Activated CD4-positive, alpha-beta T cell treated with anti-CD3 and anti-CD28 coated beads, Interleukin-10, Interleukin-2, amounts not matched to agents 100 ng/mL and 50 ng/mL, durations not matched to agents 16 hours and 8 hours (primary cell): ENCODE measurements at regions not wholly inside any gene's neighbourhood (a gene's known extent, or its start where the extent isn't known, plus 50 kb on each side); places are given as distances from the start of the nearest gene placed in this dataset.

Experiments used
- DNase-seq: peaks from one replicate; pipeline ENCODE4 v3.0.0-alpha.2; 2020

DNA sequence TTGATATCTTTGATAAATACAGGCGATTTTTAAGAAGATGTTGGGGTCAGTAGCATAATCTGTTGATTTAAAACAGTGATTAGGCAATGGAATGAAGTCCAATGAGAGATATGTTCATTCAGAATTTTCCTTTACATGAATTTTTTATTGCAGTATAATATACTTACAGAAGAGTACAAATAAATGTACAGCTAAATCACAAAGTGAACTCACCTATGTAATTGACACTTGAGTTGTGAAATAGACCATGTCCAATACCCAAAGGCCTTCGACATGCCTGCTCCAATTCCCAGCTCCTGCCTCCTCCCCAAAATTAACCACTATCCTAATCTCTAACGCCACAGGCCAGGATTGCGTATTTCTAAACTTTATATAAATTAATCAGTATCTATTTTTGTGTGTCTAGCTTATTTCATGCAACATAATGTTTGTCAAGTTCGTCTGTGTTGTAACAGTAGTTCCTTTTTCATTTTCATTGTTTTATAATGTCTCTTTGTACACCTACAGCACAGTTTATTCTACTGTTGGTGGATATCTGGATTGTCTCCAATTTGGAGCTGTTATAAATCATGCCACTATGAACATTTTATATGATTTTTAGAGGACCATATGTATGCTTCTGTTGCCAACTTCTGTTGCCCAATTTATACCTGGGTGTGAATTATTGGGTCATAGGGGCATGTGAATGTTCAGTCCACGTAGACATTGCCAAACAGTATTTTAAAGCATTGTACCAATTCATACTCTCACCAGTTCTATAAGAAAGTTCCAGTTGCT, 208.3 kb downstream of the TLE1 start:
- DNase-seq = no peak

DNA sequence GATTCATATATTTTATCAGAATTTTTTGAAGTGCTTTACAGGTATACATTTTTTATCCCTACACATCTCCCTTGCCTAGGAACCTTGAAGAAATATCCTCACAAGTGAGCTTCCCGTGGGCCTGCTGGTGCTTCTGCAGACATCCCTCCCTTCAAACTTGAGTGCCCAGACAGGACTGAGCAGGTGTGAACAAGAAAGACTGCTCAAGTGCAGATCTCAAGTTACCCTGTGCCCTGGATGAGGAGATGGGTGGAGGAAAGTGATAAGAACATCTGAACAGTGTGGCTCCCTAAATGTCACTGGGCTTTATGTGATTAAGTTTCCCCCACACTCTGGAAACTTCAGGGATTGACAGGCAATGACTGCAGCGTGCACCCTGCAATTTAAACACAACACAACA, 209.8 kb downstream of the TLE1 start:
- no peak for DNase-seq

DNA sequence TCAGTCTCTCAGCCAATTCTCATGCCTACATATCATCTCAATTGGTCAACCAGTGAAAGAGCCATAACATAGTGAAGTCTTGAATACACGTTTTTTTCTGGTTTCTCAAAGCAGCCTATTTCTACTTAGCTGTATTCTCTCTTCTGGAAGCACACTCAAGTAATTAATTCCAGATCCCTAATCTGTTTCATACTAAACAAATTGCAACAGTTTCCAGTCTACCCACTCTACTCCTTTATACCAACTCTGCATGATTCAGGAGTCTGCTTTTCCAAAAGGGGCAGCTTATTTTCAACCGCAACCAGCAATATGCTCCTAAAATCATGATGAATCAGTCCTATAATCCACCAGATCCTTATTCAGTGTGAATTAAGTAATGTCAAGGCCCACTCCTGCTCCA, 211.7 kb downstream of the TLE1 start:
- no peak for DNase-seq

DNA sequence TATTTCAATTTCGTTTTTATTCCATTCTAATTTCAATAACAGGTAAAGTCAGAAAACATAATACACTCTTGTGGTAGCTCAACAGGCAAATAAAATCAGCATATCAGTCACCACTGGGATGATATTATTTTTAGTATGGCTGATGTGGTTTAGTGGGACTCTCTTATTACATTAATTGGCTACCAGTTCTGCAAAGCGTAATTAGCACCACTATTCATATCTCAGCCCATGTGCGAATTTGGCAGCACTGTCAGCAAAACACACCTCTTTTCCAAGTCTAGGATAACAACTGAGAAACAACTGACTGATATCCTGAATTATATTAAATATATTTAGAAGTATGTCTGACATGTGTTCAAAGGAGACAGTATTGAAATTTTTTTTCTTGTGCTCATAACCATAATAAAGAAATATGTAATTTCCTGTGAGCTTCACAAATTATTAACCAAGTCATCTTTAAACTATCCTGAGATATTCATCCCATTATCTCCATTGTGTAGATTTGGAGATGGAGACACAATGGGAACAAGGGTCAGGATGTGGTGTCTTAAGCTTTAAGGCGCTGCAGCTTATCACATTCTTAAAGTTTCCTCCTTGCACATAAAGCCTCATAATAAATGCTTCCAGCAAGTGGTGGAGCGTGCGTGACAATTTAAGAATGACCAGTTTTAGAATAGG, 212.4 kb downstream of the TLE1 start:
- no peak for DNase-seq

DNA sequence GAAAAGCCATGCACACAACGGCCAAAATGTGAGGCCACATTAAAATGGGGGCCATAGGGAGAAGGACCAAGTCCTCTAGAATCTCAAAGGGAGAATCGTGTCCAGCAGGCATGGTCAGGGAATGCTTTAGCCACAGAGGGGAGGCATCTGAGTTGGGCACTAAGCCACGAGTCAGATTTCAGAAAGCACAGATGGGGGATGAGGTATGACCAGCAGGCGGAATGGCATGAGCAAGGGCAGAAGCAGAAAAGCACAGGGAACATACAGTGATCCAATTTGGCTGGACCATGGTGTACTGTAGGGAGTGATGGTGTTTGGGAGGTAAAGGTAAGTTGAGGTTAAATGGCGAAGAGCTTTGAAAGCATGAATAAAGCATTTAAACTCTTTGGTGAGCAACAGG, 214.6 kb downstream of the TLE1 start:
- no peak for DNase-seq

DNA sequence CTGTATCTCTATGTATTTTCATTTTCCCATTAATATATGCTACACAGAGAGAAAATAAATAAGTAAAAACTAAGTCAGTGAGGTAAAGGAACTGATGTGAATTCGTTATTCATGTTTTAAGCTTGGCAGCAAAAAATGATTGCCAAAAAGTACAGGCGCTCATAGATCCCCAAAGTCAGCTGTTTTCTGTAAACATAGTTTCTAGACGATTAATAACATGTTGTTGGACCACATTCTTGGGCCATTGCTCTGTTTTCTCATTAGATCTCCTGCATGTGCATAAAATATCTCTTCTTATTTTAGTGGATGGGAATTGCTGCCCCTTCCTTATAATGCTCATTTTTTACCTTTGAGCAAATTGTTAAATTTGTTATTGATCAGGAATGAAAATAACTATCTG, 215.2 kb downstream of the TLE1 start:
- no peak for DNase-seq

DNA sequence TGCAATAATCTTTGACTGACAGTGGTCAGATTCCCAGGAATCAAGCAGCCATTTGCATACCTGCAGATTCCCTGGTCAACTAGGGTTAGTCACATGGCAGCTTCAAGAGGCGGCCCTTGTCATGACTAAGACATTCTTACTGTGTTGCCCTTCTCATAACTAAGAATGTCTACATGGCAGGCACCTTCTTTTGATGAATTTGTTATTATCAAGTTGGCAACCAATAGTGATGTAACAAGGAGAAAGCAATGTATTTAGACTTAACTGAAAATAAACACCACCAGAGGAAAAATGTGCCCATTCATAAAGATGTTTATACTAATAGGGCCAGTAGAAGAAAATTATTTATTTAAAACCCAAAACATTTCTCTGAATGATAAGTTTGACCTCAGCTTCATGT, 215.6 kb downstream of the TLE1 start:
- no peak for DNase-seq

DNA sequence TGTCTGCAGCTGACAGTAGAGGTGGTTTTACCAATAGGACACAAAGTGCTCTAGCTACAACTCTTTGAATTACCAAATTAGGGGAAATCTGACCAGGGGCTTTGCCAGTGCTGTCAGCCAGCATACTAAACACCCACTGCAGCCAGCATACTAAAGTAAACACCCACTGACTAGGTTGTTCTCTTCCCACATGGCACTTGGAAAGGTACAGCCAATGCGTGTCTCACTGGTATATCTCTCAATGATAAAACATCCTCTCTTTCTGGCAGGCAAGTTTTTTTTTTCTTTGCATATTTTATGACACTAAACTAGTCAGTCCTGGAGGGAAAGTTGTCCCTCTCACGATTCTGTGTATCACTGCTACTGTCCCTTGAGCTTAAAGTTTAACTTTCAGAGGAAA, 216.1 kb downstream of the TLE1 start:
- no peak for DNase-seq

- no peak for DNase-seq
Measured at GRCh38 chr9:81472701-81473100, 216.6 kb downstream of the TLE1 start.

DNA sequence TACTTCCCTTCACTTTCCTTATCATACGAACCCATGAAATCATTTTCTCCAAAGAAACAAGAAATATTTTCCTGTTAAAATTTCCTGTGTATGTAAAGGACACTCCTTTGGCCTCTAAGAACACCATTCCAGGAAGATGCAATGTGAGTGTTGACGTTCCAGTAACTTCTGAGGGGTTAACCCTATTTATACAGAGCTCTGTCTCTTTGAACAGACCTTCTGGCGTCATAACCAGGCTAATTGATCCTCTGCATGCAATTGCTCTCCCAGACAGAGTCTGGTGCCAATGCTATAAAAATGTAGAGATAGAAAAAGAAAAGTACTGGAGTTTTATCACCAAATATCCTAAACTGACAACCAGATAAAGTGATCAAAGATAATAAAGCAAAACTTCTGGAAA, 218.5 kb downstream of the TLE1 start:
- no peak for DNase-seq

- DNase-seq = no peak
Measured at GRCh38 chr9:81468084-81468595, 221.2 kb downstream of the TLE1 start.

DNA sequence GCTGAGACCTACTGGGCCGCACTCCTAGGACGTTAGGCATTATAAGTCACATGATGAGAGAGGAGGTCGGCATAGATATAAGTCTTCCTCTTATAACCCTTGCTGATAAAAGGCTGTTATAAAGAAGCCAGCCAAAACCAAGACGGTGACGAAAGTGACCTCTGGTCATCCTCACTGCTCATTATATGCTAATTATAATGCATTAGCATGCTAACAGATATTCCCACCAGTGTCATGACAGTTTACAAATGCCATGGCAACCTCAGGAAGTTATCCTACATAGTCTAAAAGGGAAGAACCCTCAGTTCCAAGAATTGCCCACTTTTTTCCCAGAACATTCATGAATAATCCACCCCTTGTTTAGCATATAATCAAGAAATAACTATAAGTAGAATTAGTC, 222.4 kb downstream of the TLE1 start:
- DNase-seq = no peak

GRCh38 chr9:81465468-81466011, 223.8 kb downstream of the TLE1 start:
- no peak for DNase-seq

GRCh38 chr9:81462801-81463200, 226.5 kb downstream of the TLE1 start:
- DNase-seq = no peak

DNA sequence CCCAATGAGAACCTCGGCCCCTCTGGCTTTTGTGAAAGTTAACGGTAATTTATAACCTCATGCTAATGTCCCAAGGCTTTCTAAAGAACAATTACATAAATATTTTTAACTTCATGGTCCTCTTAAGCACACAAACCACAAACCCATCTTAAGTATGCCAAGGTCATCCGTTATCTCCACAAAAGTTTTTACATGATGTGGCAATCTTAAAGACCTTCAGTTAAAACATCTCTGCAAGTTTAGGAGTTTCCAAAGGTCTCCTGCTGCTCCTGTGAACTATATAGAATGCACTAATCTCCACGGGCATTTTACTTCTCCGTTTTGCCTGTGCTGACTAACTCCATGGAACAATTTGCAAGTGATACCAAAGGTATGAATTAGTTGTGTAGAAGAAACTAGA, 228.2 kb downstream of the TLE1 start:
- no peak for DNase-seq

DNA sequence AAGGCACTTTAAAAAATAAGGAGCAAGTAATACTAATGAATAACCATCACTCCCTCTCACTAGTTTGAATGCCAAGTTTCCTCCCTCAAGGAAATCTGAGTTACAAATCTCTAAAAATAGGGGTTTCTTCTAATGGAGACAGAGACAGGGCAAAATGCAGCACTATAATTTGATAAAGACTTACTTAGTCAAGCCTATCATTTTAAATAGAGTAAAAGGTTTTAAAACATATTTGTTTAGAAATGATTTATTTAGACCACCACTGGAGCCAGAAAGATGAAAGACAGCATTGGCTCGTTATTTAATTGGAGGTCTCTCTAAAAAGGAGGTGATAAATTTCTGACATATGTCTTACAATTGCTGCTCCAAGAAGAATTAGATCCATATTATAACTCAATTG, 228.7 kb downstream of the TLE1 start:
- DNase-seq = no peak

DNA sequence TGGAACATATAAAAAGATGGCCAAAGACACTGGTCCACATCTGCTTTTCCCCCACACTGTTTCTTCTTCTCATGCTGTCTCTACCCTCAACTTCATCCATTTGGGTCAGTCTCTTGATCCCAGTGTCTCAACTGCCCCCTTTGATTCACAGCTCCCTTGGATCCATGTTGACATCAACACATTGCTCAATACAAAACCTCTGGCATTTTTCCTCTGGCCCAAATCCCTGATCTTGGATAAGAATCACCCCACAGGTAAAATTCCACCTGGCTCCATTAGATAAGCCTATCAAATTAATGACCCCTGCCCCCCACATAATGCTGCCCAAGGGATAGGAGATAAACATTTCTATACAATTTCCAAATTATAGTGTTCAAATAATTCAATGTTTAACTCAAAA, 229.8 kb downstream of the TLE1 start:
- no peak for DNase-seq

GRCh38 chr9:81456431-81457006, 232.8 kb downstream of the TLE1 start:
- DNase-seq = no peak

DNA sequence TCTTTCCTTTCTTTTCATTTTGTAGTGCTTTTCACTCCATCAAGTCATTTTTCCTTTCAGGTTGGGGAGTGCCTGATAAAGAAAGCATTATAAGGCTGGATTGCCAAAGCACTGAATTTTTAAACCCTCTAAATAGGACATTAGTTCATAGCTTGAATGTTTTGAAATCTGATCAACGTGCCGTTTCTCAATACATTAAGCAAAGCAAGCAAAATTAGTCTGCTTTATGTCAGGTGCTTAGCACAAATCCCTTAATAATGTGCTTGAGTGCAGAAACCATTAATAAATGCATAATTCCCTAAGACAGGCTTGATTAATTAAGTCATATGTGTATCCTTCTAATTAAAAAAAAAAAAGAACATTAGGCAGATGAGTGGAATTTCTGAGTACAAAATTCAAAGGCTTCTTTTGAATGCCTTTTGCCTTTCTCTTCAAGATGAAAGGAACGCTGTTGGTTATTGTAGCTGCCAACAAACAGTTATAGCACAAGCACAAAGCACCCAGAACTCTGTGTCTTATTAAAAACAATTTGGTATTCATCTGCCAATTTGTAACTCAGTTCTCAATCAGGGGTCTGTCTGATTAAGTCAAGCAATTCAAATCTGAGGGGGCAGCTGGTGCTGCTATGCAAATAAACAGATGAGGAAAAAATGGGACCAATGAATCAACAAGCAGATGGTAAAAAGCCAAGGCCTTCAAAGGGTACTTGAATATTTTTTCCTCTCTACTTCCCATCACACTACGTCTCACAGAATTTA, 233.7 kb downstream of the TLE1 start:
- no peak for DNase-seq

DNA sequence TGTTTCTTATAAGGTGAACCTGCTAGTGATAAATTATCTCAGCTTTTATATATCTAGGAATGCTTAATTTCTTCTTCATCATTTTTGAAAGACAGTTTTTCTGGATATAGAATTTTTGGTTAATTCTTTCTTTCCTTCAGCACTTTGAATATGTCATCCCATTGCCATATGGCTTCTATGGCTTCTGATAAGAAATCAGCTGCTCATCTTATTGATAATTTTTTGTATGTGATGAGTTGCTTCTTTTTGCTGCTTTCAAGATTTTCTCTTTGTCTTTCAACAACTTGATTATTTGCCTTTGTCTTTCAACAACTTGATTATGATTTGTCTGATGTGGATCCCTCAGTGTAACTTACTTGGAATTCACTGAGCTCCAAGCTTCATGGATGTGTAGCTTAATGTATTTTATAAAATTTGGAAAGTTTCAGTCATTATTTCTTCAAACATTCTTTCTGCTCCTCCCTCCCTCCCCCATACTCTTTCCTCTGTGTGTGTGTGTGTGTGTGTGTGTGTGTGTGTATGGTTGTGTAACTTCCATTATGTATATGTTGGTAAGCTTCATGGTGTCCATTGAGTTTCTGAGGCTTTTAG, 243.9 kb downstream of the TLE1 start:
- DNase-seq = no peak

GRCh38 chr9:81431641-81432040, 257.7 kb downstream of the TLE1 start:
- DNase-seq = no peak

DNA sequence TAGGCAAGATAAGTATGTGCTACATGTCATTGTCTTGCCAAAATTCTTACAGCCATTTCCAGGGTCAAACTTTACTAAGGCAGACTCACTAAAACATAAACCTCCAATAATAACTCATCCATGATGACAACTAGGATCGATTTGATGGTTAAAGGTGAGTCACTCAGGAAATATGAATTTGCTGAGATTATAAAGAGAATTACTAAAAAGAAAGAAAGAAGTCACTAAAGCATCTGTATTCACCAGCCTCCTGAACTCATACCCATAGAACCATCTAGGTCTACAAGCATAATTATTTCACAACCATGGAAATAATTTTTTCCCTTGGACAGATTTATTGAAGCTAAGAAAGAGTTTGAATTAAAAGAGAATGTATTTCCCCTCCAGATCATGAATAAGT, 258.6 kb downstream of the TLE1 start:
- no peak for DNase-seq

GRCh38 chr9:81427870-81428269, 261.5 kb downstream of the TLE1 start:
- no peak for DNase-seq
